Upper lobe of left lung (tissue), 4 donors: ENCODE measurements at regions not wholly inside any gene's neighbourhood (a gene's known extent, or its start where the extent isn't known, plus 50 kb on each side); places are given as distances from the start of the nearest gene placed in this dataset.

Experiments used
- CTCF ChIP-seq, 6 experiments: fragments of 450-650 bp in 4 of 6; fragments of 200-600 bp in 2 of 6; sonication (generic) in 2 of 6; IDR thresholded peaks; one replicate each; pipeline ENCODE4 v1.5.1; 2016 to 2019; ENCODE audit warnings: antibody characterized with exemption in 6 of 6
- POLR2A ChIP-seq, 4 donors: fragments of 450-650 bp; IDR thresholded peaks; one replicate each; pipeline ENCODE4 v1.5.1; 2016 to 2017; ENCODE audit warnings: antibody characterized with exemption in 4 of 4, mild to moderate bottlenecking in 2 of 4

DNA sequence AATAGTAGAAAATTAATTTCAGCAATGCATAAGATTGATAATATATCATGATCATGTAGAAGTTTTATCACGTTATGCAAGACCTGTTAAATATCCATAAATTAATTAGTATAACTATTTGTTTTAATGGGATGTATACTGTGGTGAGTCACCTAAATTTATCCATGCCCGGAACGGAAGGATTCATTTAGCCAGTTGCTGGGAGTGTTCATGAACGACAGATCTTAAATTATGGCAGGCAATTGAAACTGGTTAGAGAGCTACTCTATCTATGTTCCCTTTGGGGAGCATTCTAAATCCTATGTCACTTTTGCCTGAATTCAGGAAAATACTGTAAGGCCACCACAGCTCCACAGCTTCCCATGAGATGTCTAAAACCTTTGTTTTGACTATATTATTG, 1950.5 kb upstream of the AGA start:
- TF ChIP-seq CTCF (IDR thresholded peaks at IDR 0.05) (no peak), POLR2A (IDR thresholded peaks at IDR 0.05) (no peak)
